PC-9 (cell line): ENCODE measurements at regions not wholly inside any gene's neighbourhood (a gene's known extent, or its start where the extent isn't known, plus 50 kb on each side); places are given as distances from the start of the nearest gene placed in this dataset.
A peak's percentile ranks its signal among the peaks of the same experiment; 100 is the strongest.

Experiments used
- BruUV-seq: library from RNA; stranded (reverse); fragments of 400-500 nt; replicated peaks from 2 replicates; lab custom pipeline; 2021; lab: Mats Ljungman, UMichigan
- CTCF ChIA-PET: fragments of 300-600 bp; sonication (Branson Sonifier 250); formaldehyde crosslinking; loops from one replicate; lab custom pipeline; 2022; ENCODE audit warnings: antibody characterized with exemption; lab: Charles Lee
- POLR2A ChIA-PET: fragments of 300-600 bp; sonication (Branson Sonifier 250); formaldehyde crosslinking; loops from one replicate; lab custom pipeline; 2022; ENCODE audit warnings: antibody characterized with exemption; ENCODE audit not compliant: unreplicated experiment; lab: Charles Lee
- DNase-seq, 2 experiments: peaks; one replicate each; pipeline versions ENCODE4 v3.0.0 to v3.0.0-alpha.2; 2015 to 2022; ENCODE audit warnings: mixed read lengths in 1 of 2
- H2AFZ ChIP-seq: fragments of 200-600 bp; sonication (generic); 2 replicates; pipeline ENCODE4 v1.8.1; 2017; ENCODE audit warnings: antibody characterized with exemption
- H3F3A ChIP-seq: fragments of 200-600 bp; sonication (generic); 2 replicates; pipeline ENCODE4 v1.8.1; 2017; ENCODE audit warnings: antibody characterized with exemption, mild to moderate bottlenecking, low read depth; ENCODE audit not compliant: insufficient read depth
- H3K27ac ChIP-seq: fragments of 200-600 bp; sonication (generic); 2 replicates; pipeline ENCODE4 v1.6.1; 2016; ENCODE audit warnings: mixed run types
- H3K27me3 ChIP-seq: fragments of 200-600 bp; sonication (generic); 2 replicates; pipeline ENCODE4 v1.6.1; 2016; ENCODE audit warnings: low read depth, mixed run types; ENCODE audit not compliant: insufficient read depth
- H3K36me3 ChIP-seq: fragments of 200-600 bp; sonication (generic); 2 replicates; pipeline ENCODE4 v1.6.1; 2016; ENCODE audit warnings: low read depth, mixed run types
- H3K4me1 ChIP-seq: fragments of 200-600 bp; sonication (generic); replicated peaks from 2 replicates; pipeline ENCODE4 v1.6.1; 2016; ENCODE audit warnings: mixed run types; ENCODE audit not compliant: insufficient read depth
- H3K4me2 ChIP-seq: fragments of 200-600 bp; sonication (generic); 2 replicates; pipeline ENCODE4 v1.6.1; 2017; ENCODE audit warnings: mixed run types
- H3K4me3 ChIP-seq: fragments of 200-600 bp; sonication (generic); 2 replicates; pipeline ENCODE4 v1.6.1; 2016; ENCODE audit warnings: mixed run types
- H3K79me2 ChIP-seq: fragments of 200-600 bp; sonication (generic); 2 replicates; pipeline ENCODE4 v1.6.1; 2017; ENCODE audit warnings: low read depth, mixed run types
- H3K9me2 ChIP-seq: fragments of 200-600 bp; sonication (generic); 2 replicates; pipeline ENCODE4 v1.8.1; 2017; ENCODE audit warnings: mild to moderate bottlenecking; ENCODE audit not compliant: insufficient read depth
- H3K9me3 ChIP-seq: fragments of 200-600 bp; sonication (generic); 2 replicates; pipeline ENCODE4 v1.8.1; 2016; ENCODE audit warnings: low read depth; ENCODE audit not compliant: insufficient read depth
- H4K20me1 ChIP-seq: fragments of 200-600 bp; sonication (generic); 2 replicates; pipeline ENCODE4 v1.8.1; 2017; ENCODE audit not compliant: insufficient read depth
- EZH2 ChIP-seq: fragments of 200-600 bp; sonication (generic); IDR thresholded peaks from 2 replicates; pipeline ENCODE4 v1.8.0; 2017; ENCODE audit warnings: antibody characterized with exemption, low read depth
- intact Hi-C: fragments of 100-400 bp; cut with micrococcal nuclease; formaldehyde crosslinking; loops from one replicate; pipeline ENCODE4 v1.10.0; 2022; ENCODE audit not compliant: unreplicated experiment
- TF ChIP-seq, protein P1 (sequence below): fragments of 200-600 bp; sonication (generic); conservative IDR thresholded peaks from 2 replicates; pipeline ENCODE4 v1.6.1; 2017; ENCODE audit warnings: mixed run types, antibody characterized with exemption, mild to moderate bottlenecking, moderate library complexity

DNA sequence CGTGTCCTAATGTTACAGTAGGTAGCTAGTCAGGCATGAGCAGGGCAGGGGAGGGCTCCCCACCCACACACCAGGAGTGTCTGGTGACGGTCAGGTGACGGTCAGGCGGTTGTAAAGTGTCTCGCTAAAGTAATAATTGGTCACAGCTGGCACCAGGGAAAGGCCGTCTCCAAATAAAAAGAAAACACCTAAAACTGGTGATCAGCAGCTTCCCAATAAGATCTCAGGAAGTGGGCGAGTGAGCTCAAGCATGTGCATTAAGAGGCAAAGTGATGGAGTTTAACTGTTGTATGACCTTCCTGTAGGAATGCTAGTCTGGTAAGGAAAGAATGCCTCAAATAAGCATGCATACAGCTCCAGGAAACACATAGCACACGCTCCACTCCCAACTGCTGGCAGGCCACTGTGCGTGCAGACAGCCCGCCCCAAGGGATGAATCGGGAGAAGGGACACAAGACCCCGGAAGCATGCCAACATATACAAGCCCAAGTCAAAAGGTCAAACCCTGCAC, 177.1 kb downstream of the RNF144A start:
- Histone ChIP-seq H2AFZ (no peak overlapping the region), H3K4me1 (no peaks in the 10 kb centered on the region), H3K79me2 (no peaks in the 10 kb centered on the region), H3K27ac (no peak overlapping the region), H3F3A (no peaks in the 10 kb centered on the region), H3K9me2 (no peaks in the 10 kb centered on the region), H3K4me3 (no peak overlapping the region), H3K27me3 (peaks cover 43% of the 10 kb centered on the region; the same call in 1 of the 2 replicates), H4K20me1 (no peaks in the 10 kb centered on the region), H3K36me3 (no peaks in the 10 kb centered on the region), H3K4me2 (no peak overlapping the region), H3K9me3 (no peaks in the 10 kb centered on the region)
- TF ChIP-seq EZH2, result no peak
- TF ChIP-seq, protein P1, sequence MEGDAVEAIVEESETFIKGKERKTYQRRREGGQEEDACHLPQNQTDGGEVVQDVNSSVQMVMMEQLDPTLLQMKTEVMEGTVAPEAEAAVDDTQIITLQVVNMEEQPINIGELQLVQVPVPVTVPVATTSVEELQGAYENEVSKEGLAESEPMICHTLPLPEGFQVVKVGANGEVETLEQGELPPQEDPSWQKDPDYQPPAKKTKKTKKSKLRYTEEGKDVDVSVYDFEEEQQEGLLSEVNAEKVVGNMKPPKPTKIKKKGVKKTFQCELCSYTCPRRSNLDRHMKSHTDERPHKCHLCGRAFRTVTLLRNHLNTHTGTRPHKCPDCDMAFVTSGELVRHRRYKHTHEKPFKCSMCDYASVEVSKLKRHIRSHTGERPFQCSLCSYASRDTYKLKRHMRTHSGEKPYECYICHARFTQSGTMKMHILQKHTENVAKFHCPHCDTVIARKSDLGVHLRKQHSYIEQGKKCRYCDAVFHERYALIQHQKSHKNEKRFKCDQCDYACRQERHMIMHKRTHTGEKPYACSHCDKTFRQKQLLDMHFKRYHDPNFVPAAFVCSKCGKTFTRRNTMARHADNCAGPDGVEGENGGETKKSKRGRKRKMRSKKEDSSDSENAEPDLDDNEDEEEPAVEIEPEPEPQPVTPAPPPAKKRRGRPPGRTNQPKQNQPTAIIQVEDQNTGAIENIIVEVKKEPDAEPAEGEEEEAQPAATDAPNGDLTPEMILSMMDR, result no peak
- intact Hi-C loops, result loop anchor here (10.0 kb wide), 1 partner anchor 581 kb away; no protein-coding TSS in a partner anchor
- DNase-seq, result no peak
- no TSS peak for BruUV-seq
- ChIA-PET CTCF (no interaction called here), POLR2A (no interaction called here)

DNA sequence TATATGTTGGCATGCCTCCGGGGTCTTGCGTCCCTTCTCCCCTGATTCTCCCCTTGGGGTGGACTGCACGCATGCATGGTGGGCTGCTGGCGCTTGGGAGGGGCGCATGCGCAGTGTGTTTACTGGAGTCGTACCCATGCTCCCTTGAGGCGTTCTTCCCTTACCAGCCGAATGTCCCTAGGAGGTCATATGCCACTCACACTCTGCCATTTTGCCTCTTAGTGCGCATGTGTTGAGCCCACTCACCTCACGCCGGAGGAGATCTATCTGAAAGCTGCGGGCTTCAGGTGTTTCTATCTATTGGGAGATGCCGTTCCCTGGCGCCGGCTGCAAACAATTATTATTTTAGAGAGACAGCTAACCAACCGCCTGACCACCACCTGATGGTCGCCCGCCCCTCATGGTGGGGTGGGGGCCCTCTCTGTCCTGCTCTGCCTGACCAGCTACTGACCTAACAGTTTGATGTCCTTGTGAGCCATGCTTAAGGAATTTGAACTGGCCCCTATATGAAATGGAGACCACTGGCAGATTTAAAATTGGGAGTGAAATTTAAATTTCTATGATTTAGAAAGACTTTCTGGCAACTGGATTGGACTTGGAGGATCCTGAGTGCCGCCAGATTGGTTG, 179.6 kb downstream of the RNF144A start:
- no peaks in the 10 kb centered on the region for H3K9me3 ChIP-seq
- H3K36me3 ChIP-seq, result no peaks in the 10 kb centered on the region
- TF ChIP-seq EZH2, result no peak
- TF ChIP-seq, protein P1, result no peak
- H3F3A ChIP-seq, result no peaks in the 10 kb centered on the region
- H3K27ac ChIP-seq, result no peak overlapping the region
- ChIA-PET CTCF (no interaction called here), POLR2A (no interaction called here)
- no peaks in the 10 kb centered on the region for H4K20me1 ChIP-seq
- no peak overlapping the region for H3K4me2 ChIP-seq
- no TSS peak for BruUV-seq
- no peak for DNase-seq
- no peaks in the 10 kb centered on the region for H3K79me2 ChIP-seq
- H3K9me2 ChIP-seq, result no peaks in the 10 kb centered on the region
- no peak overlapping the region for H2AFZ ChIP-seq
- H3K4me1 ChIP-seq, result no peaks in the 10 kb centered on the region
- peaks cover 28% of the 10 kb centered on the region; the same call in 1 of the 2 replicates for H3K27me3 ChIP-seq
- intact Hi-C loops, result loop anchor here (2.0 to 10.0 kb wide), 3 partner anchors 578 to 1665 kb away; no protein-coding TSS in a partner anchor
- H3K4me3 ChIP-seq, result no peak overlapping the region

DNA sequence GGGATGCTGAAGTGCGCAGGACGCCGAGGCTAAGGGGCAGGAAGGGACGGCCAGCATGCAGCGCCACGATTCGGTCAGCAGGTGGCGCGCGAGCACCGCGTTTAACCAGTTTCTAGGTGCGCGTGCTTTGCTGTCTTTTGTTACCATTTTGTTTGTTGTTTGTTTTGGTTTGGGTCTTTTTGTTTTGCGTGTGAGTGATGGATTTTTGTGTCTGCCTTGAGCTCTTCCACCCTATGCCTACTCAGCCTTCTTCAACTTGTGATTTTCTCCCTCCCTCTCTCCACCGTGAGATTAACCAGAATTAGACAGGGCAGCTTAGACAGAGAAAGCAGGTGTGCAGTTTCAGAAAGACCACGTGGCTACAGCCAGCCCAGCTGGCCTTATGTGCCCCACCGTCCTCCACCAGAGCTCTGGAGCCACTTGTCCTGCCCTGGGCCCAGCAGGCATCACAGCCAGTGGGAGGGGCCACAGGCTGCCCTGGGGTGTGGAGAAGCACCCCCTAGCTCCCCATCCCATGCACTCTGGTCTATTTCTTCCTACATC, 180.2 kb downstream of the RNF144A start:
- no peak overlapping the region for H3K4me3 ChIP-seq
- no peaks in the 10 kb centered on the region for H3F3A ChIP-seq
- H3K27me3 ChIP-seq, result peaks cover 34% of the 10 kb centered on the region; the same call in 1 of the 2 replicates
- no peak overlapping the region for H2AFZ ChIP-seq
- CTCF ChIA-PET, result no interaction called here
- intact Hi-C loops, result loop anchor here (2.0 to 10.0 kb wide), 3 partner anchors 577 to 1665 kb away; no protein-coding TSS in a partner anchor
- no peaks in the 10 kb centered on the region for H3K79me2 ChIP-seq
- H3K4me2 ChIP-seq, result peak overlapping the region; percentile 39
- POLR2A ChIA-PET, result no interaction called here
- H3K9me2 ChIP-seq, result no peaks in the 10 kb centered on the region
- BruUV-seq, result no TSS peak
- H3K4me1 ChIP-seq, result no peaks in the 10 kb centered on the region
- H3K27ac ChIP-seq, result no peak overlapping the region
- no peaks in the 10 kb centered on the region for H3K36me3 ChIP-seq
- no peaks in the 10 kb centered on the region for H3K9me3 ChIP-seq
- peak in 1 of 2 experiments; percentile 56 for DNase-seq
- H4K20me1 ChIP-seq, result no peaks in the 10 kb centered on the region
- TF ChIP-seq, protein P1, result peak; percentile 96
- no peak for TF ChIP-seq EZH2
